ENCODE measurements at regions not wholly inside any gene's neighbourhood (a gene's known extent, or its start where the extent isn't known, plus 50 kb on each side); places are given as distances from the start of the nearest gene placed in this dataset.

DNA sequence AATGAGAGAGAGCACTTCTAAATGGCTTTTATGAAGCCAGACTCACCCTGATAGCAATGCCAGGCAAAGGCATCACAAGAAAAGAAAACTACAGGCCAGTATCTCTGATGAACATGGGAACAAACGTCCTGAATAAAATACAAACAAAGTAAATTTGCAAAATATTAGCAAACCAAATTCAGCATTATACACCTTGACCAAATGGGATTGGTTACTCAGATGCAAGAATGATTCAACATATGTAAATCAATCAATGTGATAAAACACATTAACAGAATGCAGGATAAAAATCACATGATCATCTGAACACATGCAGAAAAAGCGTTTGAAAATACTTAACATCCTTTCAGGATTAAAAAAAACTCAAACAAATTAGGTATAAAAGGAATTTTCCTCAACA lies 494.9 kb upstream of the CCDC54 start:
- Histone ChIP-seq H3K27me3 (no peaks in the 10 kb centered on the region), H3K4me3 (no peak overlapping the region), H3K27ac (replicated peaks in 1 of 4) (no peak overlapping the region), H3K36me3 (no peaks in the 10 kb centered on the region), H3K9me3 (peaks cover 0 to 5% (median 4%) of the 10 kb centered on the region in 4 donors), H3K4me1 (no peaks in the 10 kb centered on the region)
- 82% methylated on average over 2 of the region's 2 CpGs for WGBS
- TF ChIP-seq EP300 (IDR thresholded peaks at IDR 0.05) (no peak), POLR2AphosphoS5 (IDR thresholded peaks at IDR 0.05) (no peak), POLR2A (IDR thresholded peaks at IDR 0.05; ENCODE audit: low read depth) (no peak), CTCF (IDR thresholded peaks at IDR 0.05) (no peak)
- no peak for DNase-seq (ENCODE audit: extremely low spot score)
- intact Hi-C loops (cut with DNase I): no loop called here

GRCh38 chr3:106906074-106906473 lies 471.2 kb upstream of the CCDC54 start:
- H3K36me3 ChIP-seq: no peaks in the 10 kb centered on the region
- no peak overlapping the region for H3K4me3 ChIP-seq
- WGBS: 62% methylated on average over 4 of the region's 4 CpGs
- no peaks in the 10 kb centered on the region for H3K27me3 ChIP-seq
- intact Hi-C loops (cut with DNase I): no loop called here
- H3K27ac ChIP-seq (replicated peaks in 1 of 4): no peak overlapping the region
- DNase-seq (ENCODE audit: extremely low spot score): no peak
- no peak for TF ChIP-seq POLR2A (IDR thresholded peaks at IDR 0.05; ENCODE audit: low read depth)
- no peaks in the 10 kb centered on the region for H3K9me3 ChIP-seq
- no peaks in the 10 kb centered on the region for H3K4me1 ChIP-seq

- TF ChIP-seq CTCF (IDR thresholded peaks at IDR 0.05) (no peak), EP300 (IDR thresholded peaks at IDR 0.05) (no peak), POLR2AphosphoS5 (IDR thresholded peaks at IDR 0.05) (no peak), POLR2A (IDR thresholded peaks at IDR 0.05; ENCODE audit: low read depth) (no peak)
- Histone ChIP-seq H3K9me3 (no peaks in the 10 kb centered on the region), H3K27ac (replicated peaks in 1 of 4) (no peak overlapping the region), H3K36me3 (no peaks in the 10 kb centered on the region), H3K27me3 (no peaks in the 10 kb centered on the region), H3K4me1 (no peaks in the 10 kb centered on the region), H3K4me3 (no peak overlapping the region)
- 80% methylated on average over 6 of the region's 10 CpGs for WGBS
- intact Hi-C loops (cut with DNase I): no loop called here
- DNase-seq (ENCODE audit: extremely low spot score): no peak
These were observed 468.9 kb upstream of the CCDC54 start for GRCh38 chr3:106908181-106908938.

- Histone ChIP-seq H3K4me1 (no peaks in the 10 kb centered on the region), H3K27me3 (no peaks in the 10 kb centered on the region), H3K4me3 (no peak overlapping the region), H3K9me3 (no peaks in the 10 kb centered on the region), H3K27ac (replicated peaks in 1 of 4) (no peak overlapping the region), H3K36me3 (no peaks in the 10 kb centered on the region)
- WGBS: 74% methylated on average over 14 of the region's 14 CpGs
- intact Hi-C loops (cut with DNase I): no loop called here
- TF ChIP-seq POLR2A (IDR thresholded peaks at IDR 0.05; ENCODE audit: low read depth): no peak
- no peak for TF ChIP-seq CTCF (IDR thresholded peaks at IDR 0.05)
- TF ChIP-seq EP300 (IDR thresholded peaks at IDR 0.05): no peak
- TF ChIP-seq POLR2AphosphoS5 (IDR thresholded peaks at IDR 0.05): no peak
- DNase-seq (ENCODE audit: extremely low spot score): no peak
These were observed 464.0 kb upstream of the CCDC54 start for GRCh38 chr3:106913111-106913698.

DNA sequence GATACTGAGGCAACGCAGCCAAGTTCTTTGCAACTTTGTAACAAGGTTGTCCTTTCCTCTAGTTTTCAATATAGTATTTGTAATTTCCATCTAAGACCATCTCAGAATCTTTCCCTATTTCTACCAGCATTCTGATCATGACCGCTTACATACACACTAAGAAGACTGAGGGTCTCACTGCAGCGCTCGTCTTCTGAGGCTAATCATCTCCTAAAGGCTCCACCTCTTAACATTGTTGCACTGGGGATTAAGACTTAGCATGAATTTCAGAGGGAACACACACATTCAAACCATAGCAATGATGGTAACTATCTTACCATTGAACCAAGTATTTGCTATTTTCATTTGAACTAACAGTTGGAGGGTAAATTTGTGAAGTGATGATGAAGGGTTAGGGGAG lies 463.3 kb upstream of the CCDC54 start:
- Histone ChIP-seq H3K27ac (replicated peaks in 1 of 4) (no peak overlapping the region), H3K4me3 (no peak overlapping the region), H3K4me1 (no peaks in the 10 kb centered on the region), H3K36me3 (no peaks in the 10 kb centered on the region), H3K27me3 (no peaks in the 10 kb centered on the region), H3K9me3 (no peaks in the 10 kb centered on the region)
- 94% methylated on average over 4 of the region's 4 CpGs for WGBS
- no peak for DNase-seq (ENCODE audit: extremely low spot score)
- TF ChIP-seq EP300 (IDR thresholded peaks at IDR 0.05) (no peak), POLR2A (IDR thresholded peaks at IDR 0.05; ENCODE audit: low read depth) (no peak)
- intact Hi-C loops (cut with DNase I): no loop called here

Data from esophagus muscularis mucosa (tissue), 4 donors.